ENCODE measurements at regions not wholly inside any gene's neighbourhood (a gene's known extent, or its start where the extent isn't known, plus 50 kb on each side); places are given as distances from the start of the nearest gene placed in this dataset.

- Histone ChIP-seq H3K9ac (no peak overlapping the region), H4K20me1 (ENCODE audit: insufficient read depth) (no peaks in the 10 kb centered on the region), H2AFZ (ENCODE audit: low read depth) (no peak overlapping the region), H3K27ac (no peak overlapping the region), H3K36me3 (ENCODE audit: insufficient read depth) (no peaks in the 10 kb centered on the region), H3K79me2 (ENCODE audit: insufficient read depth, low read depth) (no peaks in the 10 kb centered on the region), H3K27me3 (ENCODE audit: insufficient read depth, low read depth) (no peaks in the 10 kb centered on the region), H3K4me3 (IDR thresholded peaks at IDR 0.05; ENCODE audit: insufficient read depth, low read depth, low read length) (no peak overlapping the region), H3K4me1 (ENCODE audit: low read depth, poor library complexity, severe bottlenecking) (no peaks in the 10 kb centered on the region), H3K4me2 (no peak overlapping the region)
- TF ChIP-seq CTCF (conservative IDR thresholded peaks at IDR 0.05; ENCODE audit: low read depth, low read length): no peak
Observed at GRCh38 chr3:192054881-192055280, 593.9 kb downstream of the PYDC2 start.

GRCh38 chr3:192055946-192056345 lies 595.0 kb downstream of the PYDC2 start:
- Histone ChIP-seq H3K9ac (no peak overlapping the region), H3K4me2 (no peak overlapping the region), H4K20me1 (ENCODE audit: insufficient read depth) (no peaks in the 10 kb centered on the region), H3K36me3 (ENCODE audit: insufficient read depth) (no peaks in the 10 kb centered on the region), H3K79me2 (ENCODE audit: insufficient read depth, low read depth) (no peaks in the 10 kb centered on the region), H3K4me3 (IDR thresholded peaks at IDR 0.05; ENCODE audit: insufficient read depth, low read depth, low read length) (no peak overlapping the region), H3K4me1 (ENCODE audit: low read depth, poor library complexity, severe bottlenecking) (no peaks in the 10 kb centered on the region), H2AFZ (ENCODE audit: low read depth) (no peak overlapping the region), H3K27ac (no peak overlapping the region), H3K27me3 (ENCODE audit: insufficient read depth, low read depth) (no peaks in the 10 kb centered on the region)
- no peak for TF ChIP-seq CTCF (conservative IDR thresholded peaks at IDR 0.05; ENCODE audit: low read depth, low read length)

- no peak overlapping the region for H3K4me3 ChIP-seq (IDR thresholded peaks at IDR 0.05; ENCODE audit: insufficient read depth, low read depth, low read length)
- H4K20me1 ChIP-seq (ENCODE audit: insufficient read depth): no peaks in the 10 kb centered on the region
- H2AFZ ChIP-seq (ENCODE audit: low read depth): no peak overlapping the region
- no peak overlapping the region for H3K27ac ChIP-seq
- H3K4me2 ChIP-seq: no peak overlapping the region
- H3K4me1 ChIP-seq (ENCODE audit: low read depth, poor library complexity, severe bottlenecking): no peaks in the 10 kb centered on the region
- no peaks in the 10 kb centered on the region for H3K79me2 ChIP-seq (ENCODE audit: insufficient read depth, low read depth)
- no peak for TF ChIP-seq CTCF (conservative IDR thresholded peaks at IDR 0.05; ENCODE audit: low read depth, low read length)
- no peaks in the 10 kb centered on the region for H3K36me3 ChIP-seq (ENCODE audit: insufficient read depth)
- H3K9ac ChIP-seq: no peak overlapping the region
- no peaks in the 10 kb centered on the region for H3K27me3 ChIP-seq (ENCODE audit: insufficient read depth, low read depth)
Observed at GRCh38 chr3:192057261-192057660, 596.3 kb downstream of the PYDC2 start.

- no peak overlapping the region for H3K27ac ChIP-seq
- H3K4me1 ChIP-seq (ENCODE audit: low read depth, poor library complexity, severe bottlenecking): peaks cover 6% of the 10 kb centered on the region
- H2AFZ ChIP-seq (ENCODE audit: low read depth): no peak overlapping the region
- H4K20me1 ChIP-seq (ENCODE audit: insufficient read depth): no peaks in the 10 kb centered on the region
- no peak for TF ChIP-seq CTCF (conservative IDR thresholded peaks at IDR 0.05; ENCODE audit: low read depth, low read length)
- no peak overlapping the region for H3K4me2 ChIP-seq
- H3K9ac ChIP-seq: no peak overlapping the region
- no peak overlapping the region for H3K4me3 ChIP-seq (IDR thresholded peaks at IDR 0.05; ENCODE audit: insufficient read depth, low read depth, low read length)
- H3K27me3 ChIP-seq (ENCODE audit: insufficient read depth, low read depth): no peaks in the 10 kb centered on the region
- H3K36me3 ChIP-seq (ENCODE audit: insufficient read depth): no peaks in the 10 kb centered on the region
- no peaks in the 10 kb centered on the region for H3K79me2 ChIP-seq (ENCODE audit: insufficient read depth, low read depth)
Observed at GRCh38 chr3:192060160-192060781, 599.3 kb downstream of the PYDC2 start.
